Hematopoietic multipotent progenitor cell treated with erythropoietin and hydrocortisone succinate and interleukin-3 and kit ligand, for 4 days (in vitro differentiated cells): ENCODE measurements at regions not wholly inside any gene's neighbourhood (a gene's known extent, or its start where the extent isn't known, plus 50 kb on each side); places are given as distances from the start of the nearest gene placed in this dataset.
"Not testable (repeated sequence)": the region's sequence is repeated elsewhere in the genome, so short reads cannot be mapped to it uniquely, and the experiment has no call there.

Experiments
- DNase-seq: peaks from one replicate; pipeline ENCODE4 v3.0.0-alpha.2; 2015

DNA sequence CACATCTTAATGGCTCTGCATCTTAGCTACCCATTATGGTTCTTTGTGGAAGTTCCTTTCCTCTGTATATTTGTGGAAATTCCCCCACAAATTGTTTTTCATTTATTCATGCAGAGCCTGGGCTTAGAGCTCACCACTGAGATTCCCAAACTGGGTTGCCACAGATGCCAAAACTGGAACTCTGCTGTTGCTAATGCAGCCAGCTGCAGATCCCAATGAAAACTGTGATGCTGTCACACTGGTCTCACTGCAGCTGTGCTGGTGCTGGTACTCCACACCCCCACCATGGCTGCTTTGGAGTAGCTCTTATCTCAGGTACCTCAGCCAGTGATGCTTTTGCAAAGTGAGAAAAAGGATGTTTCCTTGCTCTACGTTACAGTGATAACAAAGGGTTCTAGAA is 87.7 kb downstream of the DCK start:
- no peak for DNase-seq

DNA sequence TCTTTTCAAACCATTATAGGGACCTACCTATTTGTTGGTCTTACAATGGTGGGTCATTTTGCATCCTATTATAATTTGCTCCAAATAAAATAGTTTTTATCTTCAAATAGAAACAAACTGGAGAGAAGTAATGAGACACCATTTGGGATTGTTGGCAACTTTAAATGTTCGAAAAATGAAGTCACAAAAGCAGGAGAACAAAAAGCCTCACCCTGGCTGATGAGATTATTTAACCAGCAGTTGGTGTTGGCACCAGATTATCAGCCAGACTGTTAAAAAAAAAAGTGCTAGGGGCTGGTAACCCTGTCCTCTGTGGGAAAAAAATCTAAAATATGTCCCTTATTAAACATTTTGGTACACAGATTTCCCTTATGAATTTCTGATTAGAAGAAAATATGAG is 100.3 kb downstream of the DCK start:
- DNase-seq, result no peak

DNA sequence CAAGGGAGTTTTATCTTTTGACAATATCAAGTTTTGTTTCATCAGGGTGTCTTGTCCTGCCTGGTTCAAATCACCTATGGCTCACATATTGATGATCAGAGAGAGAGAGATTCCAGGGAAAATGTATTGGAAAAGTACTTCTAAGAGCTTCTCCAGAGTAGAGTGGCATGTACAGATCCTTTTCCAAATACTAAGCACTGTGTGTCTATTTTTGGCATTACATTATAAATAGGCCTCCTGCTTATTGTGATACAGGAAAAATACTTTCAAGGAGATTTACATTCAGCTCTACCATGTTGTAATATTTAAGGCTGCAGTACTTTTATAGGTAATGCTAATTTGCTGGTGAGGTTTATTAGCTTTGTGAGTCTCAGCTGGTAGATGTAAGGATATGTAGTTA is 100.8 kb downstream of the DCK start:
- no peak for DNase-seq

DNA sequence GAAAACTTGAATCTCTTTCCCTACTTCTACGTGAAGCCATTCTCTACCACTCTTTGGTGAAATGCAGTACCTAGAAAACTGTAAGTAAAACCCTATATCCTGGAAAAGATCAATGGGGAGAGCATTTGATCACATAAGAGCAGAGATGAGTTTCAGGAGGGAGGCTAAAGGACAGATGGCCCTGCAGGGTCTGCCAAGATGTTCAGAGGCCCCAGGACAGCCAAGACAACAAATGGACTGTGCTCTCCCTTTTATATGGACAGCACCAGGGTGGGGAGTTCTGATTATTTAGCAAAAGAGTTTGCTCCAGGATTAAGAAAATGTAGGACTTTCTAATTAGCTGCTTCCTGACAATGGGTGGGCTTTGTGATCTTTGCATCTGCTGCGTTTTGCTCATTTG is 101.7 kb downstream of the DCK start:
- no peak for DNase-seq

DNA sequence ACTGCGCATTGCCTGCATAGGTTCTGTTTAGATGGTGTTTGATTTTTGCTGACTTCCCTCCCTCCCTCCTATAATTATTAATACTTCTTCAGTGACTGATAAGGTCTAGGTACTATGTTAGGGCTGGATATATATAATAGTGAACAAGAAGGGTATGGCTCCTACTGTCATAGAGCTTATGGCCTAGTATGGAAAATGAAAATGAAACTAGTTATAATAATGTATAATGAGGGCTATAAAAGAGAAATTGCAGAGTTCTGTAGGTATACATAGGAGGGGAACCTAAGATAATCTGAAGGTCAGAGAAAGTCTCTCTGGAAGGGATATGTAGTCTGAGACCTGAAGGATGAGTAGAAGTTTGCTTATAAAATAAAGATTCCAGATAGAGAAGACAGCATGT is 102.1 kb downstream of the DCK start:
- DNase-seq, result no peak

DNA sequence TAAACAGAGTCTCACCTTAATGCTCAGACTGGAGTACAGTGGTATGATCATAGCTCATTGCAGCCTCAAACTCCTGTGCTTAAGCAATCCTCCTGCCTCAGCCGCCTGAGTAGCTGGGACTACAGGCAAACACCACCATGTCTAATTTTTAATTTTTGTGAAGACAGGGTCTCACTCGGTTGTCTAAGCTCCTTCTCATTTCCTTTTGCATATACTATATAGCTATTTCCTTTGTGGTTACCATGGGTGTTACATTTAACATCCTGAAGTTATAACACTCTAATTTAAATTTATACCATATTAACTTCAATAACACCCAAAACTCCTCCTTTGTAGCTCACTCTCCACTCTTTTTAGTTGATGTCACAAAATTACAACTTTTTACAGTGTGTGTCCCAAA is 114.3 kb downstream of the DCK start:
- peak; percentile 9 for DNase-seq

DNA sequence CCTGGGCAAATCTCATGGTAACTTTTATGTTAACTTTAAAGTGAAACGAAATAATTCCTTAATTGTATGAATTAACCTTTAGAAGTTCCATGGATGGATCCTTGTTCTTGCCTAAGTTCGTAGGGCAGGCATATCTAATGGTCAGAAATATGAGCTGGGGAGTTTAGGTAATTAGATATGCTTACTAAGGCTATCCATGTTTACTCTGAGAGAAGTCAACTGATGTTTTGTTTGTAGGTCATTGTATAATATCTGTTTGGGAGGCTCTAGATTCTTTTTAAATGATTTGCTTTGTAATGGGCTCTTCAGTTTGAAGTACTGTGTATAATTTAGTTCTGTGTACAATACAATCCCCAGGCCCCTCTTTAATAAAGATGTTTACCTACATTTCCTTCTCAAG is 117.0 kb downstream of the DCK start:
- DNase-seq, result no peak

DNA sequence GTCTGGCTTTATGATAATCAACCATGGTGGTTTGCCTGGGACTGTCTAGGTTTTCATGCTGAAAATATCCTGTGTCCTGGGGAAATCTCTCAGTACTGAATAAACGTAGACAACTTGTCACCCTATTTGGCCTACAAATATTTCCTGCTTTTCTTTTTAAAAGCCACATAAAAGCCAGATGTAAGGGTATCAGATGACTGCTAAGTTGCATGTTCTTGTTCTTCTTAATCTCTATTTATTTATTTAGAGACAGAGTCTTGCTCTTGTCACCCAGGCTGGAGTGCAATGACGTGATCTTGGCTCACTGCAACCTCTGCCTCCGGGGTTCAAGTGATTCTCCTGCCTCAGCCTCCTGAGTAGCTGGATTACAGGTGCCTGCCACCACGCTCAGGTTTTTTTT is 117.7 kb downstream of the DCK start:
- DNase-seq, result not testable (repeated sequence)

DNA sequence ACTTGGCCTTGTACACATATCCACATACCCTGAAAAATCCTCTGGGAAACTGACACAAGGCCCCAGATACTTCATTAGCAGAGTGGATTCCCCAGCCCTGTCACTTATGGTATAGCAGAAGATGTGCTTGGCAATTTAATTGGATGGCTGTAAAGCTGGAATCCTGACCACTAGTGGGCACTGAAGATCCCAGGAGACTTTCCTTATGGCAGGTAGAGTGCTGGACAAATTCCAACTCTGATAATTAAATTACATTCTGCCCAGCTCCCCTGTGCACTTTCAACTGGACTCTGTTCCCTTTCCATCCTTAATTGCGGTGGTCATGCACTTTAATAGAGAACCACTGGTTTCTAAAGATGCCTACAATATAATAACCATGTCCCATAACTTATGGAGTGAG is 119.8 kb downstream of the DCK start:
- peak; percentile 4 for DNase-seq

DNA sequence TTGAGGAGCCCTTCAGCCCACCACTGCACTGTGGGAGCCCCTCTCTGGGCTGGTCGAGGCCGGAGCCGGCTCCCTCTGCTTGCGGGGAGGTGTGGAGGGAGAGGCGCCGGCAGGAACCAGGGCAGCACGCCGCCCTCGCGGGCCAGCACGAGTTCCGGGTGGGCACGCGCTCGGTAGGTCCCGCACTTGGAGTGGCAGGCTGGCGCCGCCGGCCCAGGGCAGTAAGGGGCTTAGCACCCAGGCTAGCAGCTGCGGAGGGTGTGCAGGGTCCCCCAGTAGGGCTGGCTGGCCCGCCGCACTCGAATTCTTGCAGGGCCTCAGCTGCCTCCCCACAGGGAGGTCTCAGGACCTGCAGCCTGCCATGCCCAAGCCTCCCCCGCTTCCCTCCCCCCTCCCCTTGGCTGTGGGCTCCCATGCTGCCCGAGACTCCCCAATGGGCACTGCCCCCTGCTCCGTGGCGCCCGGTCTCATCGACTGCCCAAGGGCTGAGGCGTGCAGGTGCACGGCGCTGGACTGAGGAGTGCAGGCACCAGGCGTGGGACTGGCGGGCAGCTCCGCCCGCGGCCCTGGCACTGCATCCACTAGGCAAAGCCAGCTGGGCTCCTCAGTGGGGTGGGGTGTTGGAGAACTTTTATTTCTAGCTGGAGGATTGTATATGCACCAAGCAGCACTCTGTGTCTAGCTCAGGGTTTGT is 127.5 kb downstream of the DCK start:
- DNase-seq, result no peak

DNA sequence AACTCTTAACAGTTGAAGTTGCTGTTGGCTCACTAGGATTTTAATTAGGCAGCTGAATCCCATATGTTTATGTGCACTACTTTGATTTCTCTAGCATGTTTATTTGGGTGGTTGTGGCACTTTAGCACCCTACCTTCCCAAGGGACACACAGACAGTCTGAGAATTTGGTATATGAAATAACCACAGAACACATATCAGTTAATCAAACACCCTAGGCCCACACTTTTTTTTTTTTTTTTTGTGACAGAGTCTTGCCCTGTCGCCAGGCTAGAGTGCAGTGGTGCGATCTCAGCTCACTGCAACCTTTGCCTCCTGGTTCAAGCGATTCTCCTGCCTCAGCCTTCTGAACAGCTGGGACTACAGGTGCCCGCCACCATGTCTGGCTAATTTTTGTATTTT is 130.5 kb downstream of the DCK start:
- DNase-seq, result no peak

DNA sequence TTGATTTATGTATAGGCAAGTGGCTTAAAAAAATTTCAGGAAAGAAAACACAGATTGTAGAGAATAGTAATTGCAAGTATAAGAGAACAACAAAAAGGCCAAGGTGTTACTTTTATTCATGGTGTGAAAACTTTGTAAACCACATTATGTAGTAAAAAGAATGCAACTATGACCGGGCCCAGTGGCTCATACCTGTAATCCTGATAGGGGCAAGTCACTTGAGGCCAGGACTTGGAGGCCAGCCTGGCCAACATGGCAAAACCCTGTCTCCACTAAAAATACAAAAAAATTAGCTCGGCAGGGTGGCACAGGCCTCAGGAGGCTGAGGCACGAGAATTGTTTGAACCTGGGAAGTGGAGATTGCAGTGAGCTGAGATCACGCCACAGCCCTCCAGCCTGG is 131.7 kb downstream of the DCK start:
- DNase-seq, result no peak

DNA sequence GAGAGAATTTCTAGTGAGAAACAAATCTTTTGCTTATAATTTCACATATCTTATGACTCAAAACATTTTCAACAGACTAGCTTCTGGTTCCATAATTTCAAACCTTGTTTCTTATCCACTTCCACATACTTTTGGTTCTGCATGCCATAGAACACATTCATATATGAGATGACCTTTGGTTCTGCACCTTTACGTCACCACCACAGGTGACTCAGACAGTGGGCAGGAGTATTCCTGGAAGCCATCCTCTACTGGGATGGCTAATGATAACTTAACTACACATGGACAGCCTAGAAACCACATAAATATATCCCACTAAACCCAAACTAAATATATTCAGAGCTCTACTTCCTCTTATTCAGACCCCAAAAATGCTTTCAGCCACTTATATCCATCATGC is 133.3 kb downstream of the DCK start:
- DNase-seq, result no peak

DNA sequence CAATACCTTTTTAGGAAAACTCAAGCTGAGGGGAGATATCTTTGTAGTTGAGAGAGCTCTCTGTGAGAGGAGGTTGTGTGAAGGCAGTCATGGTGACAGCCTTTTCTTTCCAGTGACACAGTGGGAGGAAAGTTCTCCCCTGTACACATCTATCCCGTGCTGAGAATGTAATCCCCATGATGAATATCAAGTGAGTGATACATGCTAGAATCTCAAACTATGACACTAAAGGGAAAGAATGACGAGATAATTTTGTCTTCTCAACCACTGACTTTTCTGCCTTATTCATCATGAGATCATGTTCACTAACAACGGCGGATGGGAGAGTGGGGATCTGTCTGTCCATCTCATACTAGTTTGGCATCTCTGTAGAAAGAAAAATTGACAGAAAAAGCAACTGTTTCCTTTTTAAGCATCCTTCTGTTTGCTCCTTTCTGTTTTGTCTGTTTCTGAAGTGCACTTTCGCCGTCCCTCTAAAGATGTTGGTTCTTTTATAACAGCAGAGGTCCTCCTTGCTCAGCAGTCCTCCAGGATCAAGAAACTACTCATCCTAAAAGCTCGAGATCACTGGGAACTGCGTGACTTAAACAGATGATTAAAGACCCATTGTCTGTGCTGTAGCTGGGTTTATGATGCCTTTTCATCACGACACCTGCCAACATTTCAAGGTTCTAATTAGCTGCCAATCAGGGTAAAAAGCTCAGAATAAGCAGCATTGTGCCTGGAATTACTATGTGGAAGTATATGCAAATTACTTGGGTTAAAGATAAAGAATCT is 137.6 kb downstream of the DCK start:
- no peak for DNase-seq

DNA sequence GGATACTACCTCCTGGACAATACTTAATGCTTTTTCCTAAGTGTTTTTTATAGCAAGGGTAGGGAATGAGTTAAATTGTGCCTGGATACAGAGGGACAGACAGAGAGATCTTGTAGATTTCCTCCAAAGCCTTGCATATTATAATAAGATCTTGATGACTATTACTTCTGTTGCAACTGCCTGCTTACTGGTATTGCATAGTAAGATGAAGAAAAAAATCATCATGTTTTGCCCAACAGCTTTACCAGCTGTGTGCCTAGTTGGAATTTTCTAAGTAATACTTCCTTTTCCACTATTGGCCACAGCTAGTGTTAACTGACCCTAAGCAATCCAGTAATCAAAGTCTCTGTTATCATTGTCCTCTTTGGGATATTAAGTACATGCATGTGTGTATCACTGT is 139.0 kb downstream of the DCK start:
- no peak for DNase-seq

DNA sequence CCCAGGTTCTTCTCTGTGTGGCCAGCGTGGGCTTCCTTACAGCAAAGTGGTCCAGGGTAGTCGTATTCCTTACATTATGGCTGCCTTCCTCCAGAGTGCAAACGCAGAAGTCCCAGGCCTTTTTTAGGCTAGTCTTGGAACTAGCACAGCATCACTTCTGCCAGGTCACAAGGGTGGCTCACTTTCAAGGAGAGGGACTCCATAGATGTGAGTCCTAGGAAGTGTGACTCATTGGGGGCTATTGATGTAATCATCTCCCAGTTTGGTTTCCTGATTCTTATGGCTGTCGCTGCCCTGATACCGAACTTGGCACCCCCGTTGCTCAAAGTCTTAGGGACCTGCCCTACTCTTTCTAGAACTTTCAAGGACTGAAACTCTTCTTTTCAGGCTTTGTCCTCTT is 140.0 kb downstream of the DCK start:
- DNase-seq, result peak; percentile 2

DNA sequence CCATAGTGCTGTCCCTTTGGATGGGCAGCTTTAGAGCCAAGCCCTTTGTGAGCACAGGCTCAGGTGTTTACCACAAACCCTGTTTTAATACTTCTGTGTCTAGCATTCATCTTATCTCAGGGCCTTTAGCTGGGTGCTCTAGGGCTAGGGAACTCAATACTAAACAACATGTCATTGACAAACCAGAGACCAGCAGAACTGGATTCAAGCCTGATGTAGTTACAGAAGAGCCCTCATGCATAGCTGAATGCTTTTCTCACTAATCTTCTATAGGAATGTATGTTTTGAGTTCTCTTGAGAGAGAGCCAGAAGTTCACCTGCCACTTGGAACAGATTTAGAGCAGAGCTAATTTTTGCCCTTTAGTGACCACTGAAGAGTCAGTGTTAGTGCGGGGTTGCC is 142.6 kb downstream of the DCK start:
- DNase-seq, result no peak

DNA sequence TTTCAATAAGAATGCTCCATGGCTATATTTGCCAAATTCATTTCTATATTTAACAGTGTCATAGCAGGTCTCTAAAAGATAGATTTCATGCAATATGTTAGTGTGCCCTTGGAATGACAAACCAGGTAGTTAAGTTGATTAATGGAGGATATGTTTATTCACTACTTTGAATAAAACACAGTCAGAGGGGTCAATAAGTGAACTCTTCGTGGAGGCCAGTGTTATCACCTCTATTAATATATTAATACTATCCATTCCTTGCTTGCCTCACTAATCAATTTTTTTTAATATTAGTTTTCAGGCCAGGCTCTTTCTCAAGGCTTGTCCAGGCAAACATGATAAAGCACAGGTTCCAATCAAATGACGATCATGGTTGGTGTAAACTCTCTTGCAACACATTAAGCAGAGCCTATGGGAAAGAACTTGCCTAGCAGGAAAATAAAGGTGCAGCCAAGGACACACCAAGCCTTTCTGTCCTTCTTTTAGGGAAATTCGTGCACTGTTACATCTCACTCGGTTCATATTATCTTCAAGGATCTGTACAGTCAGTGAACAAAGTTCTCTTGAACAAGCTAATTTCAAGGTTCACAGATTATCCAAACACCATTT is 144.7 kb downstream of the DCK start:
- no peak for DNase-seq

DNA sequence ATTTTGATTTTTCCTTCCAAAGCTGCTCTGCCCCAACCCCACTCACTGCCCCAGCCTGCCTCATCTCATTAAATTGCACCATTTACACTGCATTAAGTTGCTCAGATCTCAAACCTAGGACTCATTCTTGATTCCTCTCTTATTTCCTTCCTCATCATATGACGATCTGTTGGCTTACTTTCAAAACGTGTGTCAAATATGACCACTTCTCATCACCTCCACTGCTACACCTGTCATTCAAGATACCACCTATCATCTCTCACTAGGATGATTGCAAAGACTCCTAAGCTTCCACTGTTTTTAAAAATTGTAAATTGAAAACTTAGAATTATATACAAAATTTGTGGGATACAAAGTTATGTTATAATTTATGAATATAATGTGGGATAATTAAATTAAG is 147.1 kb downstream of the DCK start:
- DNase-seq, result no peak

DNA sequence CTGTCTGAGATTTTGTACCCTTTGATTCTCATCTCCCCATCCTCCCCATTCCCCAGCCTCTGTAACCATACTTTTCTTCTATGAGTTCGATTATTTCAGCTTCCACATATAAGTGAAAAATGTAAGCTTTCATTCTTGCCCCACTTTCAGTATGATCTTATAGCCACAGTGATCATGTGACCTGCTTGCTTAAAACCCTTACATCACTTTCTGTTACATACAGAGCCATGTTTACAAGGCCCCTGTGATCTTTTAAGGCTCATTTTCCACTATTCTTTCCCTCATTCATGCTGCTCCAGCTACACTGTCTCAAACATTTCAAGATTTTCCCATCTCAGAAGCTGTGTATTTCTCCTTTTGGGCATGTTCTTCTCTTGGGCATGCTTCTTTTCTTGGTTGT is 147.7 kb downstream of the DCK start:
- no peak for DNase-seq

DNA sequence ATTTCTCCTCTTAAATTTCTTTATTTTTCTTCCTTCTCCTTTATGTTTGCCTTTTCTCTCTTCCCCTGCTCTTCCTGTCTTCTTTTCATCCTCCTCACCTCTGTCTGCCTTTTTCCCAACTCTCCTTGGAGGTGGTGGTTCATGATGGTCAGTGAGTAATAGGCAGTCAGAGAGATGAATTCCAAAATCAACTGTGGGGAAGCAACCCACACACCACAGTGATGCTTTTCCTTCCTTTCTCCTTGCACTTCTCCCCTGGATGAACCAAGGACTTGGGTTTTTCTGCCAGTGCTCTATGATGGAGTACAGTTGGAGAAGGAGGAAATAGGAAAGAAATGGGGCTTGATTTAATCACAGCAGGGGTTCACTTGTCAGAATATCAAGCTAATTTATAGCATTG is 153.8 kb downstream of the DCK start:
- no peak for DNase-seq

DNA sequence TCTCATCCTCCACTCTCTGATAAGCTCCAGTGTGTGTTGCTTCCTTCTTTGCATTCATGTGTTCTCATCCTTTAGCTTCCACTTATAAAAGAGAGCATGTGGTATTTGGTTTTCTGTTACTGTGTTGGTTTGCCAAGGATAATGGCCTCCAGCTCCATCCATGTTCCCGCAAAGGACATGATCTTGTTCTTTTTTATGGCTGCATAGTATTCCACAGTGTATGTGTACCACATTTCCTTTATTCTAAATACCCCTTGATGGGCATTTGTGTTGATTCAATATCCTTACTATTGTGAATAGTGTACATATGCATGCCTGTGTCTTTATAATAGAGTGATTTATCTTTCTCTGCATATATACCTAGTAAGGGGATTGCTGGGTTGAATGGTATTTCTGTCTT is 155.1 kb downstream of the DCK start:
- DNase-seq, result no peak

DNA sequence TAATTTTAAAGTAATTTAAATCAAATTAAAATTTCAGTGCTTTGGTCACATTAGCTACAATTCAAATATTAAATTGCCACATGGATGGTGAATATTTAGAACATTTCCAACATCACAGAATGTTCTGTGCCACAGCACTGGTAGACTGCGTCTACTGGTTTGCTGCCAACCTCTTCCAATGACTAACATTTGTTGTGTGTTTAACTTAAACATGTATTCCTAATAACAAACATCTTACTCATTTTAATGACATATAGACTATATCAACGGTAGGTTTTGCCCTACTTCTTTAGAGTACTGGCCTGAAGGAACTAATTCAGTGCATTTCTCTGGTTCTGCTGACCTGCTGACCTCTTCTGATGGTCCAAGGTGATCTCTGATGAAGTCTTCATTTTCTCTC is 157.6 kb downstream of the DCK start:
- no peak for DNase-seq

DNA sequence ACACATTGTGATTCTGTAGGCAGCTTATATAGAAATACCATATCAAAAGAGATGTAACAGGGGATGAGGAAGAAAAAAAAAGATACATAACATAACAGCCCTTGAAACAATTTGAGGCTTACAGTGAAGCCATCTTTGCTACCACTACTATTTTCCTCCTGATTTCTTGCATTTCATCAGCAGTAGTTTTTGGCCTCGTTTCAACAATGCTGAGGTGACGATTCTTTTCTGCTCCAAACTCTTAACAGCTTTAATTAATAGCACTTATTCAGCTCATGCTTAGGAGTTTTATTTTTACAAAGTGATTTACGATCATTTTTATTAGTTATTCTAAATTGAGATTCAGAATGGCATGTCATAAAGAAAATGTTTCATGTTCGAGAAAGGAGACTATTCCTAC is 163.2 kb downstream of the DCK start:
- no peak for DNase-seq

DNA sequence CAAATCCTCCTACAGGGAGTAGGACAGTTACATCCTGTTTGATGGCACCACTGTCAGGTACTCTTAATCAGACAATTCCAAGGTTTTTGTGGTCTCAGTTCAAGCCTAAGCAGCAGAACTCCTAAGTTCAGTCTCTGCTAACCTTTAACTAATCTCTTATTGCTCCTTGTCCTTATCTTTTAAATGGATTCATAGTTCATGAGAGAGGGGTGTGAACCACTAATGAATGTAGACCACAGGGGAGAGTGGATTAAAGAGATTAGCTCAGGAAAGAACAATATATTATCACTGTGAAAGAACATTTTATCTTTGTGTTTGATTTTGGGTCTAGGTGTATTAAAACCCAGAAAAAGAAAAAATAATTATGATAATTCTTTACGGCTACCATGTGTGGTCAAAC is 168.9 kb downstream of the DCK start:
- no peak for DNase-seq
